ENCODE measurements at regions not wholly inside any gene's neighbourhood (a gene's known extent, or its start where the extent isn't known, plus 50 kb on each side); places are given as distances from the start of the nearest gene placed in this dataset.

- DNase-seq (ENCODE audit: low spot score), result no peak
Measured at GRCh38 chr11:32204751-32205150, 113.9 kb downstream of the RCN1 start.

- no peak for DNase-seq (ENCODE audit: low spot score)
Measured at GRCh38 chr11:32210556-32210955, 119.7 kb downstream of the RCN1 start.

- DNase-seq (ENCODE audit: low spot score), result no peak
Measured at GRCh38 chr11:32213223-32213622, 122.3 kb downstream of the RCN1 start.

DNA sequence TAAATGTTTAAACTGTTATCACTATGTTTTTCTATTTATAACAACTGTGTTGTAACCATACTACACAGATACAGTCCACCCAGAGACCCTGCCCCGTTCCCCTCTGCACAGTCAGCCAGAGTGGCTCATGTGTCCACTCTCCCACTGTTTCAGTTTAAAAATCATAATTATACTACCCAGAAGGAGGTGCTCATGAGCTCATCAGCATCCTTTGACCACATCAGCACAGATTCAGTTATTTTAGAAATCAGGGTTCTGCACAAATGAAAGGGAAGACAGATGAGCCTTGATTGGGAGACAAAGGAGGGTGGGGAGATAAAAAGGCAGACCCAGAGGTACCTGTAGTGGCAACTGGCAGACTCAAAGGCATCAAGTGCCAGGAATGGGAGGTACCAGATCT lies 124.3 kb downstream of the RCN1 start:
- no peak for DNase-seq (ENCODE audit: low spot score)

GRCh38 chr11:32216749-32217148 lies 125.9 kb downstream of the RCN1 start:
- DNase-seq (ENCODE audit: low spot score), result no peak

DNA sequence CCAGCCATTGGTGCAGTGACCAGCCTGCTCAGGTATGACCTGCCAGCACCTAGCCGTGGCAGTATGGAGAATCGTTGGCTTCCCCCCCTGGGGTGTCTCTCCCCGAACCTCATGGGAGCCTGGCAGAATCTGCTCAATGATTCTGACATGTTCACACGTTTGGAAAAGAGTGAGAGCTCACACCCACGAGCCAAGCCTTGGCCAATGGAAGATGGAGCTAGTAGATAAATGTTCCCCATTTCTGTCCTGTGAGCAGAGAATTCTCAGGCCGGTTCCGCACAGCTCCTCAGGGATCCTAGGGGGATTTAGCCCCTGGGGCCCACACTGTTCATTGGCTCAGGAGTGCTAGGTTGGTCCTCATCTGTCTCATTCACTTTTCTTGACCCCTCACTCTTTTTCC lies 128.4 kb downstream of the RCN1 start:
- no peak for DNase-seq (ENCODE audit: low spot score)

- no peak for DNase-seq (ENCODE audit: low spot score)
Measured at GRCh38 chr11:32221476-32222032, 130.7 kb downstream of the RCN1 start.

DNA sequence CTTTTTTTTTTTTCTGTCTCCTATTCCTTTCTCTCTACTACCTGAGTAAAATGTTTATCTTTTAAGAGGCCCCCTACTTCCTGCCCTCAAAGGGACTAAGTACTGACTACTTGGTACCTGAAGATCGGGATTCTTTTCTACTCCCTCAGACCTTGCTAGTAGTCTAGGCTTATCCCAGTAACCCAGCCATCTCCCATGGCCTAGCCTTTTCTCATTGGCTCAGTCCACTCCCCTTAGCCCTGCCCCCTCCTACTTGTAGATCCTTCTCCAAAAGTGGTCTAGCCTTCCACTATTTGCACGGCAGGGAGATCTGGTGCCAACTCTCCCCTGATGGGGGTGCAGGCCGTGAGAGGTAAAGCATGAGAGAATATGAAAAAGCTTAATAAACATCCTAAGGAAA lies 133.7 kb downstream of the RCN1 start:
- no peak for DNase-seq (ENCODE audit: low spot score)

- no peak for DNase-seq (ENCODE audit: low spot score)
Measured at GRCh38 chr11:32225571-32226285, 134.9 kb downstream of the RCN1 start.

DNA sequence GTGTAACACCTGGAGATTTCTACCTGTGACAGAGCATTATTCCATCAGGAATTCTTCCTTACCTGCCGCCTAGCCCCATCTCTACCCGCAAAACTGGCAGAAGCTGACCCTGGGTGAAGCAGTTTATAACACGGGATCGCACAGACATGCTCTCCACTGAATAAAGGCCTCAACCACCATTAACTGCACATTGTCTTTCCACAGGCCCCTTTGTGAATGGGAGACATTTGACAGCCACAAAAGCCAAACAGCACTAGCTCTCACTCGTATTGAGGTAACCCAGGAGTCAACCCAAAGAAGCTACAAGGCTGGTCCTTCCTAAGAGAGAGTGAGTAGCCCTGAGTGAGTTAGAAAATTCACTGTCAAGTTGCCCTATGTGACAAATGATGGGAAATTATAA lies 135.6 kb downstream of the RCN1 start:
- DNase-seq (ENCODE audit: low spot score), result no peak

DNA sequence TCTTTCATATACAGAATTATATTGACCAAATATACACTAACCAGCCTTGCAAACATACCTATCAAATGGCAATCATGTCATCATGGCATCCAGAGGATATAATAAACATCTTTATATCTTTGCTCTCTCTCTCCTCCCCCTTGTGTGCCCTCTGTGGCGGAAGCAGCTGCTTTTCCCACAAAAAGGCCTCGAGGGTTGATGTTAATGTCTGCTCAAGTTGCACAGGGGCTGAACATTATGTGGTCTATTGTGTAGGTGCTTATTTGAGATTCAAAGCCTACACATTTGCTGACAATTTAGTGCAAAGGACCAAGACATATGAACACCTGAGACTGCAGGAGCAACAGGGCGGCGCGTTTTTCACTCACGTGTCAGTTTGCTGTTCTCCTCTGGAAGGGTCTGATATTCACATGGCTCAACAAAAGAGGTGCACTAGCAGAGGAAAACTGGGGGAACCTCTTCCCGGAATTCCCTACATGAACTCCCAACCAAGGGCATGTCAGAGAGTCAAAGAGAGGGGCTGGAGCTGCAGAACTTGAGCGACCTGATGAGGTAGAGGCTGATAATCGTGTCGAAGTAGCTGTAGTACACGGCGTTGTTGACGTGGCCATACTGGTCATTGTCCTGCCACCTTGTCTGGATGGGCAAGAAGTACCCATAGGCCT lies 138.8 kb downstream of the RCN1 start:
- DNase-seq (ENCODE audit: low spot score), result no peak

GRCh38 chr11:32231909-32232493 lies 141.1 kb downstream of the RCN1 start:
- DNase-seq (ENCODE audit: low spot score), result no peak

- DNase-seq (ENCODE audit: low spot score), result no peak
Measured at GRCh38 chr11:32232516-32232915, 141.6 kb downstream of the RCN1 start.

GRCh38 chr11:32233276-32233675 lies 142.4 kb downstream of the RCN1 start:
- no peak for DNase-seq (ENCODE audit: low spot score)

DNA sequence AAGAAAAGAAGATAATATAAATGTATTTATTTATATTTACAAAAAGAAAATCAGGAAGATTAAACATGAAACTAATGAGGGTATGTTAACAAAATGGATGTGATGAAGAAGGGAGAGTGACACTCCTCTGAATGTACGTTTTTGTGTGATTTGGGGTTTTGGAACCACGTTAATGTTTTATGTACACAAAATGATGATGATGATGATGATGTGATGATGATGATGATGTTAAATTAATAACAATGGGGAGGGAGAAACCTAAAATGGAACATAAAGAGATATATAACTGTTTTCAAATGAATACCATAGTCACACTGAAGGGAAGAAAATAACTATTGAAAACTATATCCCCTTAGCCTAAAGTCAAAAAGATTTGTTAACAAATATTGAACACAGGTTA lies 143.1 kb downstream of the RCN1 start:
- no peak for DNase-seq (ENCODE audit: low spot score)

GRCh38 chr11:32244453-32244852 lies 153.6 kb downstream of the RCN1 start:
- no peak for DNase-seq (ENCODE audit: low spot score)

DNA sequence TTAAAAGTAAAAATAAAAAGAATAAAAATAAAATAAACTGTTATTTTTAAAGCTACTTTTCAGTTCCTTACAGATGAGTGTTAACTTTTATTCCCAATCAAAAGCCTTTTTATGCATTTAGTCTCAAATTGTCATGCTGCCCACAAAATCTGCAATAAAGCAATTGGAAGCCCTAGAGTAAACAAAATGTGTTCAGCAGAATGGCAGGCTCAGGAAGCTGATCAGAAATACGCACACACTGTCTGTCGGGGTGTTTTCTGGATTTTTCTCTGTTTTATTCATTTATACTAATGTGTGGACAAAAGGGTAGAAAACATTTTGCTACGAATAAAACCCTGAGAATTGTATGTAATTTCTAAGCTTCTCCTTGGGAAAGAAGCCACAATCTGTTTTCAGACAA lies 162.8 kb downstream of the RCN1 start:
- no peak for DNase-seq (ENCODE audit: low spot score)

GRCh38 chr11:32255841-32256240 lies 165.0 kb downstream of the RCN1 start:
- no peak for DNase-seq (ENCODE audit: low spot score)

GRCh38 chr11:32256466-32256865 lies 165.6 kb downstream of the RCN1 start:
- no peak for DNase-seq (ENCODE audit: low spot score)

GRCh38 chr11:32259641-32260081 lies 168.8 kb downstream of the RCN1 start:
- no peak for DNase-seq (ENCODE audit: low spot score)

DNA sequence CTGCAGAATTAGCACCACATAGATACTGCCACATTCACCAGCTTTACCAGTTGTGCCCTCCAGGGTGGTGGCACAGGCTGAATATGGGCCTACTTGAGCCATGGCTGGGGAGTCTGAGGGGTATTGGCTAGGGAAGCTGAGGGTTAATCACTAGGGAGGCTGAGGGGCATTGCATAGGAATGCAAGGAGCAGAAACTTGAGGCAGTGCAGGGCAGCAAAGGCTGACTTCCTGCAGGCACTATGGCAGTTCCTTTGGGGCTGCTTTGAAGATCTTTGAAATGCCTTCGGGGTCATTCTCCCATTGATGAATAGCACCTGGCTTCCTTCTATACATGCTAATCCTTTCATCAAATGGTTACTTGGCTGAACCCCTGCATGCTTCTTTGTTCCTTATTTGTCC lies 171.5 kb downstream of the RCN1 start:
- no peak for DNase-seq (ENCODE audit: low spot score)

GRCh38 chr11:32265911-32266310 lies 169.4 kb downstream of the WT1 start:
- no peak for DNase-seq (ENCODE audit: low spot score)

- DNase-seq (ENCODE audit: low spot score), result no peak
Measured at GRCh38 chr11:32266601-32267000, 168.7 kb downstream of the WT1 start.

Data from ecto neural progenitor cell (in vitro differentiated cells).